Islet of Langerhans (tissue), 1 donor: ENCODE measurements at regions not wholly inside any gene's neighbourhood (a gene's known extent, or its start where the extent isn't known, plus 50 kb on each side); places are given as distances from the start of the nearest gene placed in this dataset.

Source experiments
- FAIRE-seq: peaks from one replicate; lab custom pipeline; 2011; peaks lifted over from hg19 to GRCh38; lab: Jason Lieb, UNC

DNA sequence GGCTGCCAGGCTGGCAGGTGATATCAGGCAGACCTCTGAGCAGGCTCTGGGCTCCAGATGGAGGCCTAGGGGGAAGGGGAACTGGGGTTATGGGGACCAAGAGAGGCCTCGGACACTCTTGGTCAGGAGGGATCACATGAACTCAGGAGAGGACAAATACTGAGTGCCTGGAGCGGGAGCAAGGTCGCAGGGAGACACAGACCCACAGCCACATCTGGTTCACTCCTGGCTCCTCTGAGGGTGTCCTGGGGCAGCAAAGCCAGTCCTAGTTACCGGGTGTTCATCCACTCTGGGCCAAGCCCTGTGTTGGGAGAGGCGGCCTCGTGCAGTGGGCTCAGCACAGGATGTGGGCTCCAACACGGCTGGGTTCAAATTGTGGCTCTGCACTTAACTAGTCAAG, 239.0 kb downstream of the PTPRU start:
- FAIRE-seq = no peak

DNA sequence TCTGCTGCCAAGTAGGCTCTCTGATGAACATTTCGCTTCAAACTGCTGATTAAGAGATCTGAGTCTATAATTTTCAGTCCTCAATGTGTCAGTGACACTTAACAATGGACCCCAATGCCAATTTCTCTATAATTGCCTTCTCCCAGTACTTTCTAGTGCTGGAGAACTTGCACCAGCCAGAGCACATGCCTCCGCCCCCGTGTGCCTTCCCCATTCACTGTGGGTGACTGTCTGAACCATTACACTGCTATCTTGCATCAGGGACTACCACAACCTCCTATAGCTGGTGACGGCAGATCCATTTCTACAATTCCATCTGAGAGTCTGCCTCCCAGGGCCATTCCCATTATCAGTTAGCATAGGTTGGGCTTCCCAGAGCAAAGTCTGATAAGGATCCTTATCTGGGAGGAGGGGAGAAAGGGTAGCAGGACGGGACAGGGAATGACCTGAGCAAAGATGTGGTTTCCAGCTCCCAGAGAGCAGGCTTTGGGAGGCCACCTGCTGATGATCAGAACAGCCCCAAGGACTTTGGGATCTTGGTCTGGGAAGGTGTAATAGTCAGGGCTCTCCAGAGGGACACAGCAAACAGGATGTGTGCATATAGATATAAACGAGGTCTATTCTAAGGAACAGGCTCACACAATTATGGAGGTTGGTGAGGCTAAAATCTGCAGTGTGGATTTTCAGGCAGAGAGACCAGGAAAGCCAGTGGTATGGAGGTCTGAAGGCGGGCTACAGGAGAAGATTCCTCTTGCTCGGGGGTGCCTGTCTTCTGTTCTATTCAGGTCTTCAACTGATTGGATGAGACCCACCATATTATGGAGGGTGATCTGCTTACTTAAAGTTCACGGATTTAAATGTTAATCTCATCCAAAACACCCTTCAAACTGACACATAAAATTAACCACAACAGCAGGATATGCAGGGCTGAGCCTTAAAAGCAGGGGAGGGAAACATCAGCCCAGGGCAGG, 238.2 kb downstream of the PTPRU start:
- FAIRE-seq = no peak

DNA sequence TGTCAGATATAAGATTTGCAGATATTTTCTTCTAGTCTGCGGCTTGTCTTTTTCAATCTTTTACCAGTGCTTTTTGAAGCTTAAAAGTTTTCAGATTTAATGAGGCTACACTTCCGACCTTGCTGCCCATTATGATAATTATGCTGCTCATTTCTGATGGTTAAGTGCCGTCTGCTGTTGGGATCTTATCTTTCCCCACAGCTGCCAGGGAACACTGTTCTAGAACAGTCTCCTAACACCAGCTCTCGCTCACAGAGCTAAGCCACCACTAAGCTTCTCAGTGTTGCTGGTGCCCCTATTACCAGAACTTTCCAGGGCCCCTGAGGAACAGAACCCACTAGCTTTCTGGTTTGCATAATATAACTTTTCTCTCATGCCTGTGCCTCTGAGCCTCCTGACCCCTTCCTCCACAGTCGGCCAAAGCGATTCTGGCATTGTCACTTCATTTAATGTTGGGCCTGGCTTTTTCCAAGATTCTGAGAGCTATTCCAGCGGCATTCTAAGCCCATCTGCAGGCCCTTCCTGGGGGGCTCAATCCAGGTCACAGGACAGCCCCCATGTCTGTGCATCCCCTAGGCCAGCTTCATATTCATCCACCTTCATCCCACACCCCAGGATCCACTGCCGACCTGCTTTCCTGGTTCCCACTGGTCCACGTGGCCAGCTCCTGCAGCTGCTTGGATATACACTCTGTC, 237.0 kb downstream of the PTPRU start:
- FAIRE-seq = peak; percentile 43

DNA sequence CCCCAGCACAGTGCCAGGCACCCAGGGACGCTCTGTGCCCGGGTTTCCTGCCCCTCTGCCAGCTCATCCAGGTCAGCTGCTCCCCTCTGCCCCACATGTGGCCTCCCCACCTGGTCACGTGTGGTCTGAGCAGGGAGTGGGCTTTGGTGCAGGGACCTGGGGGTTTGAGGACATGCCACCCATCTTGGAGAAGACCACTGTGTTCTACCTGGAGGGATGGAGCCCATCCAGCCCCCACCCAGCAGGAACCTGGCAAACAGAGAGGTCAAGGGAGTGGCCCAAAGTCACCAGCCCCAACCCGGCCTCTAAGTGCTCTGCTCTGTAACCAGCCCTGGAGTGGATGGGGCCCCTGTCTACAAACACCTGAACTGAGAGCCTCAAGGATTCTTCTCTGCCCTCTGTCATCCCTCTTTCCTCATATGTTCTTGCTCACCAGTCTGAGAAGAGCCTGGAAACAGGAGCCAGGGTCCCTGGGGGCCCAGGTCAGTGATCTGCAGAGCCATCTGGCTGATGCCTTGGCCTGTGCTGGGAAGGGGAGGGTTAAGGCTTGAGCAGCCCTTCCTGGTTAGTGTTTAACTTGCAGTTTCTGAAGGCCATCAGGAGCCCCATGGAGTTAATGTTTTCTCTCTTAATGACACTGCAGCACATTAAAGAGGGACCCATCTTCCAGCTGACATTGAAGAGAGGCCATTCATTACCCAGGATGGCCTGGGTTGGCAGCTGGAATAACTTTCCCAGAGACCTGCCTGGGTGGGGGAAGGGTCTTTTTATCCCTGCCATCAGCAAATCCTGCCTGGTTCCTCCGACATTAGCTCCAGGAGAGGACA, 235.4 kb downstream of the PTPRU start:
- FAIRE-seq = peak; percentile 56

DNA sequence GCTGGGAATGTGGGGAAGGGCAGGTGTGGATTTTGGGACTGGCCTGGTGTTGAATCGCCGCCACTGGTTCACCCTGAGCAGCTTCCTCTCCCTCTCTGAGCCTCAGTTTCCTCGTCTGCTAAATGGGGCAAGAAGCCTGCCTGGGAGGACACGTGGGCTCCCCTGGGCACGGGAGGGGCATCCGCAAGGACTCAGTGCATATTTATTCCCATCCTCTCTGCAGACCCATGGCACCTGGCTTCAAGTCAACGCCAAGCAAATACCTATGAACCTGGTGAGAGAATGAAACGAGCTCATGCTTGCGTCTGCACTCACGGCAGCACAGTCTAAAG, 234.4 kb downstream of the PTPRU start:
- FAIRE-seq = no peak

DNA sequence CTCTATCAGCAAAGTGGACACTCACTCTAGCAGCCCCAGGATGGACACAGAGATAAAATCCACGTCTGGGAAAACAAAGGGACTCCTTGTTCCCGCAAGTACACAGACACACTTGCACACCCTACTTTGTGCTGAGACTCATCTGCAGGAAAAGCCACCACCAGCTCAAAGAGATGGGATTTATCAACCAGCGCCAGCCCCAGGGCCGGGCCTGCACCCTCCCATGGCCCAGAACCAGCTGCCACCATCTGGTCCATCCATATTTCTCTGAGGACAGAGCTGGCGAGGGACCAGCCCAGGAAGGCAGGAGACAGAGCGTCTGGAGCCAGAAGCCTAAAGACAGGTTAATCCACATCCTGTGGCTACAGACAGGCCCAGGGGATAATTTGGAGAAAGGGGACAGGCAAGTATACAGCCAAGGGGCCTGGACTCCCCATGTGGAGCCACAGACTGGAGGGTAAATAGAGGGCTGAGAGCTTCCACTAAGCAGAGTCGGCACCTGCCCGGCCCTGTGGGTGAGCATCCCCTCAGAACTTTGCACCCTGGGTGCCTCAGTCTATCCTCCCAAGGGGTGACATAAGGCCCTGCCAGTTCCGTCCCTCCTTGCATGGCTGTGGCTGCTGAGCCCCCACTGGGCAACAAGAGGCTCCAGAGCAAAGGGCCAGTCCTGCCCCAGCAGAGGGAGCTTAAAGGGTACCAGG, 233.9 kb downstream of the PTPRU start:
- no peak for FAIRE-seq

DNA sequence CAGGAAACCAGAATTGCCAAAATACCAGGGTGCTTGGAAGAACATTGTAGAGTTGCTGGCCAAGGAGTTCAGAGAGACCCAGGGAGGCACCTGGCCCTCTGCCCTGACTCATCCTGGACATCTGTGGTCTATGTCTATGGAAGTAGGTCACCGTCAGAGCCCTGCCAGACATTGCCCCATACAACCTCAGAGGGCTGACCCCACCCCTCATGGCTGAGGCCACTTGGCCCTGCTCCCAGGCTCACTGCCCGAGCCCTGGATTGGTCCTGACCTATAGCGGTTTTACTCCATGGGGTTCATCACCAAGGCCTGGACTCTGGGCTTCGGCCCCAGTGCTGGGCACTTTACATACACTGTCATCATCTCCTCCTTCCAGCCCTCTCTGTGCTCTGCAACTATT, 233.1 kb downstream of the PTPRU start:
- peak; percentile 38 for FAIRE-seq

DNA sequence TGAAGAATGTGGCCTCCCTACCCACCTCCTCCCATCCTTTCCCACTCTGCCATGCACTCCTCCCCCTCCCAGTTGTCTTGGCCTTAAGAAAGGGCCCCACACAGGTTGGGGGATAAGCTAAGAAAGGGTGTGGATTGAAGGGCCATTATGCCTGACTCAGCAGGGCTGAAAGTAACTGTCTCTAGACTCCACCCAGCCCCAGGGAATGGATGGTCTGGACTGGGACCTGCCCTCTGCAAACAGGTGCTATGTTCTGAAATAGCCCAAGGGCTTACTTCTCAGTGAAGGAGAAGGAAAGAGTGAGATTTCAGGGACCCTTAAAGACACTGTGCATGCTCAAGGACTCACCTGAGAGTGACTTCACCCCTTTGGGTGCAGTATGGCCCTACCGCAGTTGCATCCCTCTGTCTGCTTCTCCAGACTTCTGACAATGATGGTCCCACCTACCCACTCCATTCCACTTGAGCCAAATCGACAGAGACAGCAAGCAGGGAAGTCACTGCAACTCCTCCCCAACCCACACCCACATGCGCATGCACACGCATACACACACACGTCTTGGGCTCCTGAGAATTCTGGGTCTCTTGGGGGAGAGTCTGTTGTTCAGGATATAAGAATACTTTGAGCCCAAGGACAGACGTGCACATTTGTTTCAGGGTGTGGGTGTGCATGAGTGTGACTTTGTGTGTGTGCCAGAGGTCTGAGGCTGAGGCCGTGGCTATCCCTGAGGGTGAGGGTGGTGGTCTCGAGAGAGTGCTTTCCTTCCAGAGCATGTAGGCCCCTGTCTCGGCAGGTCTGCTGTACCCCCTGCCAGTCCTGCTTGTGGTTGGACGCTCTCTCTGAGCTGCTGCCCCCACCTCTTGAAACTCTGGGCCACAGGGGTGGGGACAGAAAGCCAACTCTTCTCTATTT, 231.9 kb downstream of the PTPRU start:
- FAIRE-seq = no peak

DNA sequence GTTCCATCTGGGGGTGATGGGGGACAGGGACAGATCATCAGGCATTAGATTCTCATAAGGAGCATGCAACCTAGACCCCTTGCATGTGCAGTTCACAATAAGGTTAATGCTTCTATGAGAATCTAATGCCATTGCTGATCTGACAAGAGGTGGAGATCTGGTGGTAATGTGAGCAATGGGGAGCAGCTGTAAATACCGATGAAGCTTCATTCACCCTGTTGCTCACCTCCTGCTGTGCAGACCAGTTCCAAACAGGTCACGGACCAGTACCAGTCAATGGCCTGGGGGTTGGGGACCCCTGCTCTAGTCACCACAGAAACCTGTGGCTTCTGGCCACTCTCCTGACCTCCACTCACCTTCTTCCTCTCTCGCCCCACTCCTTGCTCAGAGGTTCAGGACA, 229.9 kb downstream of the PTPRU start:
- no peak for FAIRE-seq

DNA sequence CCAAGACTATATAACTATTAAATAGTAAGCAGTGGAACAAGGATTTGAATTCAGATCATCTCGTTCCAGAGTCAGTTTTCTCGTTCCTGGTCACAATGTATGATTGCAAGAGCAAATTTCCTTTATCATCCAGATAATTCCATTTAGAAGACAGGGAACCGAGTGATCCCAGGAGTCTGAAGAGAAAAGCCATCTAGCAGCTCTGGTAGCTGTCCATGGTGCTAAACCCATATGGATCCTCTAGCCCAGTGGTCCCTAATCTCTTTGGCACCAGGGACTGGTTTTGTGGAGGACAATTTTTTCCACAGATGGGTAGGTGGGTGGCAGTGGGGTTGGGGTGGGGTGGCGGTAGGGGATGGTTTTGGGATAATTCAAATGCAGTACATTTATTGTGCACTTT, 229.4 kb downstream of the PTPRU start:
- no peak for FAIRE-seq

DNA sequence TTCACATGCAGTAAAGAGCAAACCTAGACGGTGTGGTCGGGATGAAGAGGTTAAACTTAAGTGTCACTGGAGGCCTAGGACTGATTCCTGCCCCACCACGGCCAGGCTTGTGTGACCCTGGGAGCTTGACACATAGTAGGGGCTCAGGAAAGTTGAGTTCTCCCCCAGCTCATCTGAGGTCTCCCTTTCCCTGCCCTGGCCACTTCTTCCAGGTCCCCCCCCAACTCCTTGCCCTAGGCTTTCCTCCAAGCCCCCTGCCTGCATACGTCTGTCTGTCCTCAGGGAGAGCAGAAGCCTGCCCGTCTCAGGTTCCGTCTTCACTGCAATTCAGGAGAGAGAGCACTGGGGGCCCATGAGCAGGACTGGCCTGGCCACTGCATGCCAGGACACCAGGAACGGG, 225.8 kb downstream of the PTPRU start:
- FAIRE-seq = no peak

DNA sequence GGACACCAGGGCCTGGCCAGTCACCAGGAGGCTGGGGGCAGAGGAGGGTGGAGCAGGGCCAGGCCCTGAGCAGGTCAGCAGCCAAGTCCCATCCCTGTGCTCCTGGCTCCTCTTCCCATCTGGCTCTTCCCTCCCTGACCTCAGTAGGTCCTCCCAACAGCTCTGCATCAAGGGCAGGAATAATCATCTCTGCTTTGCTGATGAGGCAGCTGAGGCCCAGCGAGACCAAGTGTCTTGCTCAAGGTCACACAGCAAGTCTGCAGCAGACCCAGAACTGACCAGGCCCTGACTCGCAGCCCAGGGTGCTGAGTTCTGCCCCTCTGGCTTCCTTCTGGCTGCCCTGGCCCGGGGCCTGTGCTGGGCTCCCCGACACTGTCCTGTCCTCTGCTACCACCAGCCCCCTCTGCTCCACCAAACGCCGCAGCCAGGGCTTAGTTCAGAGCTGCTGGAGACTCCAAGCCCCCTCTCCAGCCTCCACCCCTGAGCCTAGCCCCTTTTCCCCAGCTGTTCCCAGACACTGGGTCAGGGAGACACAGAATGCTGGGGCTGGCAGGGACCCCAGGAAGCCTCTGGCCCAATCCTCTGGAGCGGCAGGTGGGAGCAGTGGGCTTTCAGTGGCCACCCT, 224.9 kb downstream of the PTPRU start:
- no peak for FAIRE-seq

DNA sequence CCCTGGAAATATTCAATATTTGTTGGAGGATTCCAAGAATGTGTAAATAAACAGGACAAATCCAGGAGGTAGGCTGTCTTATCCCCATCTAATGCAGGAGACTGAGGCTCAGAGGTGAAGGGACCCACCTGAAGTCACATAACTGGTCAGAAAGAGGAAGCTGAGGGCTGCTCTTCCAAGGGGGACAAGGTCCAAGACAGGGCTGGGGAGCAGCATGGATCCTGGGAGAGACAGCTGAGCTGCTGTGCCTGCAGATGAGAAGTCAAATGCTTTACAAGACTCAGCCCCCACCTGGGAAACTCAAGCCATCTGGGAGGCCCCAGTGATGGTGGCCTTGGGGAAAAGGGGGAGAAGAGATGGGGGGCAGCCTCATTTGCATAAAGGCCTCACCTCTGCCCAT, 224.4 kb downstream of the PTPRU start:
- FAIRE-seq = no peak

DNA sequence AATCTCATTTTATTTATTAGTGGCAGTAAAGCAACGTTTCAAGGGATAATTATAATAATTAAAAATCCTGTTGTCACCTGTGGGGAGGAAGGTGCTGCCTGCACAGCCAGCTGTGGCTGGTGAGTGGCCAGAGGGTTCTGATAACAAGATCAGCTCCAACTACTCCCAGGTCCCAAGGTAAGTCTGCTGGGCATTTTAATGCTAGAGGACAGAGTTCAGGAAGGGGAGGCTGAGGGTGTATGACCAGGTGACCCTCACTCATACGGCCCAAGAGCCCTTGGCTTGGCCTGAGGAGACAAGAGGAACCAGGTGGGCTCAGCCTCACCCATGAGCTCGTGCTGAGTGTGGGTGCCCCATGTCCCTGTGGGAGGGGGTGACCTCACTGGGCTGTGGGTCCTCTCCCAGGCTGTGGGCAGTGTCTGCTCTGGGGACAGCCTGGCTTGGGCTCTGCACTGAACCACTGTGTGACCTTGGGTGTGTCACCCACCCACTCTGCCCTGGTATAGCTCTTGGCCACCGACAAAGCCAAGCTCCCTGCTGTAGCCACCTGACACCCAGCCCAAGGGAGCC, 223.8 kb downstream of the PTPRU start:
- no peak for FAIRE-seq

DNA sequence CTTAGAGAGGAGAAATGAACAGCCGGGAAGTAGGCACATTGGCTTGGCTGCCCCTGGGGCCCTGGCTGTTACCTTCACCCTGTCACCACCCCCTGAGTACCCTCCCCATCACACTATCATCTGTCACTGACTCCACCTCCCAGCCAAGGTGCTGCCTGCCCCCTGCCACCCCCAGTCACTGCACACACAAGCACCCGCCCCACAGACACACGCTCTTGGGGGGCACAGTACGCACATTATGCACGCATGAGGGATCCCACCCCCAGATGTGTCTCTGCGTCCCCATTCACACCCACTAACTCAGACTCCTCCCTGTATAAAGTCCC, 223.3 kb downstream of the PTPRU start:
- FAIRE-seq = no peak

DNA sequence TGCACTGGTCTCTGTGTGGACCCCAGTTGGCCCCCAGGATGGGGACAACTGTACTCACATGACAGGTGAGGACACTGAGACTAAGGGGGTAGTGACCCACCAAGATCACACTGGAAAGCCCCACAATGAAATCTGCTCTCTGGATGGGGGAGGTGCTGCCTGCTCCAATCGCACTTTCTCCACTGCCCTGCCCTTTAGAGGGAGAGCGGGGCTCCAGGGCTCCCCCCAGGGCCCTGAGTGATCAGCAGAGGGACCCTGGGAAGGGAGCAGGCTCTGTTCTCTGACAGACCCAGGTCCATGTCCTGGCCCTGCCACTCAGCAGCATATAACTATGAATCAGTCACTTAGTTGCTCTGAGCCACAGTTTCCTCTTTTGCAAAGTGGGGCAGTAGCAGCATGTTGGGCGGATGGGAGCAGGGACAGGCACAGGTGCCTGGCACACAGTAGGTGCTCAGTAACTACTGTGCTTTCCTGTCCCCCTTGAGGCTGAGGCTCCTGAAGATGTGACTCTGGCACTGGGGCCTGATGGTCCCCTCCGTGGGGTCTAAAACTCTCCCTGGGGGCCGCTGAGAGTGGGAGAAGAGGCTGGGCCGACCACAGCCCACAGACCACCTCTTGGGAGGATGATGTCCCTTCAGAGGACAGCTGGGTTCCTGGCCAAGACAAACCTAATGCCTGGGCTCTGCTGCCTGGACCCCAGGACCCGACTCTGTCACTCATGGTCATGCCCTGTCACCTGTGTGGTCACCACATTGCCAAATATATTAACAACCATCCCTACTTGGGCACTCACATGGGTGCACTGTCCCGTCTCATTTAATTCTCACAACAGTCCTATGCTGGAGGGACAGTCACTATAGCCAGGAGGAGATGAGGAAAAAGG, 222.7 kb downstream of the PTPRU start:
- FAIRE-seq = no peak

DNA sequence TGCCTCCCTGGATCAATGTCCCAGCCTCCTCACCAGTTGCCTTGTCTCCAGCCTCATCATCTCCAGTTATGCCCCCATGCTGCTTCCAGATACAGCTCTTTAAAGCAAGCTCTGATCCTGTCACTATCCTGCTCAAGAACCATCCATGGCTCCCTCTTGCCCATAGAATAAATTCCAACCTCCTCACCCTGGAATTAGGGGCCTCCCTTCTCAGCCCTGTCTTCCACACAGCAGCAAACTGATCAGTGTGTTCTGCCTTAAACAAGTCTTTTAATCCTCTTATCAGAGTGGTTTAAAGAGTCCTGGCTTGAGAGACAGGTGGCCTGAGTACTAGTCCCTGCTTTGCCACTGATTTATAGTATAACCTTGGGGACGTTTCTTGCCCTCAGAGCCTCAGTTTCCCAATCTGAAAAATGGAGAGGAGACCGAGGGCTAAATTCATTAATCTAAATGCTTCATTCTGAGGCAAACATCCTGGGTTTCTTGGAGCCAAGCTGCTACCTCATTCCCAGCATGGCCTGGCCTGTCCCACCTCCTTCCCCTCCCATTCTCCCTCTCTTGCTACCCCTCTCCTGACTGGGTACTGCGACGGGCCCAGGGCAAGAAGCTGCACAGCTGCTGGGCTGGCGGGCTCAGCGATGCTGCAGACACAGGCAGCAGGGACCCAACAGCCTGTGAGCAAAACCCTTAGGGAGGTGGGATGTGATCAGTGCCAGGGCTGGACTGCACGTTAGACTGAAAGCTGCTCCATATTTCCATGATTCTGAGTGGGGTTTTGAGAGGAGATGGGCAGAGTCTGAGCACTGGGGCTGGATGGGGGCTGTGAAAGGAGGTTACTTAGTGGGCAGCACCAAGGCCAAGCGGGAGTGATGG, 221.4 kb downstream of the PTPRU start:
- FAIRE-seq = no peak

DNA sequence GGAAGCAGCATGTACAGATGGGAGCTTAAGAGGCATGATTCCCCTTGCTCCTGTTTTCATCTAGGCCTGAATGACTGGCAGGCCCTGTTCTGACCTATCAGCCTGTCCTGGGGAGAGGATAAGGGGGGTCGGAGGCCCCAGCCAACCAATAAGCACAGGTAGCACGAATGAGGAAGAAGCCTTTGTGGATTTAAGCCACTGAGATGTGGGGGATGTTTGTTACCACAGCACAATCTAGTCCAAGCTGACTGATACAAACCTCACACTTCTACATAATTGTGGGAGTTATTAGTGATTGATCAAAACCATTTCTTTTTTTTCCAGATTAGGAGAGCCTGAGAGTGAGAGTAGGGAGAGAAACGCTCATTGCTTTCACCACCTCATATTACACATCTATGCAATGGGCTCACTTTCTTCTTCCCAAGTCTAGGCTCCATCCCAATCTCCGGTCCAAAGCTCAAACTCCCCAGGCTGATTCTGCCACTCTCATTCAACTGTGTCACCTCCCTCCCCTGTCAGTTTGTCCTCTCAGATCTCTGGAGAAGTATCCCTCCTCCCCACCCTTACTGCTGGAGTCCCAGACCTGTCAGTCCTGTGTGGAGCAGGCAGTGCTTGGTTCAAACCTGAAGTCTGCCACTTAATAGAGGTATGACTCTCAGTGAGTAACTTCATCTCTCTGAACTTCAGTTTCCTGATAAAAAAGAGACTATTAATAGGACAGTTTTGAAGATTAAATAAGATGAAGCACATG, 220.5 kb downstream of the PTPRU start:
- FAIRE-seq = no peak
